GM20431 (cell line): ENCODE measurements at regions not wholly inside any gene's neighbourhood (a gene's known extent, or its start where the extent isn't known, plus 50 kb on each side); places are given as distances from the start of the nearest gene placed in this dataset.

Experiments
- in situ Hi-C: fragments of 300-500 bp; cut with MseI, MboI; formaldehyde crosslinking; loops from one replicate; pipeline ENCODE4 v1.15.0; 2020; ENCODE audit warnings: low sequenced_read_pairs; ENCODE audit not compliant: unreplicated experiment

GRCh38 chr6:56904068-56904467 lies 50.8 kb upstream of the BEND6 start:
- in situ Hi-C loops: loop anchor here (10.0 to 25.0 kb wide), 2 partner anchors 111 to 408 kb away; partner anchors contain the start of gene PRIM2

GRCh38 chr6:56902641-56903464 lies 52.1 kb upstream of the BEND6 start:
- in situ Hi-C loops: loop anchor here (10.0 to 25.0 kb wide), 2 partner anchors 112 to 409 kb away; partner anchors contain the start of gene PRIM2

GRCh38 chr6:56900784-56901183 lies 54.1 kb upstream of the BEND6 start:
- in situ Hi-C loops: loop anchor here (10.0 to 25.0 kb wide), 2 partner anchors 114 to 412 kb away; partner anchors contain the start of gene PRIM2

GRCh38 chr6:56899753-56900152 lies 55.2 kb upstream of the BEND6 start:
- in situ Hi-C loops: loop anchor here (10.0 to 25.0 kb wide), 2 partner anchors 115 to 413 kb away; partner anchors contain the start of gene PRIM2

GRCh38 chr6:56899311-56899710 lies 55.6 kb upstream of the BEND6 start:
- in situ Hi-C loops: no loop called here

- in situ Hi-C loops: no loop called here
Observed at GRCh38 chr6:56897789-56898529, 56.9 kb upstream of the BEND6 start.

GRCh38 chr6:56891754-56892153 lies 63.2 kb upstream of the BEND6 start:
- in situ Hi-C loops: no loop called here

- in situ Hi-C loops: no loop called here
Observed at GRCh38 chr6:56890683-56891429, 64.1 kb upstream of the BEND6 start.

GRCh38 chr6:56890066-56890465 lies 64.8 kb upstream of the BEND6 start:
- in situ Hi-C loops: no loop called here

- in situ Hi-C loops: no loop called here
Observed at GRCh38 chr6:56889492-56889891, 65.4 kb upstream of the BEND6 start.

- in situ Hi-C loops: no loop called here
Observed at GRCh38 chr6:56888687-56889086, 66.2 kb upstream of the BEND6 start.

- in situ Hi-C loops: no loop called here
Observed at GRCh38 chr6:56887086-56887485, 67.8 kb upstream of the BEND6 start.

GRCh38 chr6:56877922-56878321 lies 77.0 kb upstream of the BEND6 start:
- in situ Hi-C loops: no loop called here

GRCh38 chr6:56875961-56876360 lies 78.9 kb upstream of the BEND6 start:
- in situ Hi-C loops: no loop called here

GRCh38 chr6:56875523-56875922 lies 79.4 kb upstream of the BEND6 start:
- in situ Hi-C loops: no loop called here

- in situ Hi-C loops: loop anchor here (25.0 kb wide), 1 partner anchor 237 kb away; the partner anchor contains the start of gene DST
Observed at GRCh38 chr6:56874328-56874727, 80.6 kb upstream of the BEND6 start.

- in situ Hi-C loops: loop anchor here (25.0 kb wide), 1 partner anchor 233 kb away; the partner anchor contains the start of gene DST
Observed at GRCh38 chr6:56870053-56870452, 84.9 kb upstream of the BEND6 start.

GRCh38 chr6:56869346-56869745 lies 85.6 kb upstream of the BEND6 start:
- in situ Hi-C loops: loop anchor here (25.0 kb wide), 1 partner anchor 232 kb away; the partner anchor contains the start of gene DST

- in situ Hi-C loops: loop anchor here (25.0 kb wide), 1 partner anchor 231 kb away; the partner anchor contains the start of gene DST
Observed at GRCh38 chr6:56868687-56869086, 86.2 kb upstream of the BEND6 start.
